GM18502 (cell line): ENCODE measurements at regions not wholly inside any gene's neighbourhood (a gene's known extent, or its start where the extent isn't known, plus 50 kb on each side); places are given as distances from the start of the nearest gene placed in this dataset.

ENCODE experiments used
- ATAC-seq: cut with Tn5 transposase; IDR thresholded peaks from one replicate; pipeline ENCODE4 v1.9.1; 2021; ENCODE audit warnings: mild to moderate bottlenecking; ENCODE audit not compliant: unreplicated experiment, poor library complexity

GRCh38 chr13:99027661-99028425 lies 50.0 kb upstream of the DOCK9 start:
- ATAC-seq: no peak

- no peak for ATAC-seq
These were observed 51.0 kb upstream of the DOCK9 start for GRCh38 chr13:99028890-99029289.

GRCh38 chr13:99029576-99029975 lies 51.7 kb upstream of the DOCK9 start:
- ATAC-seq: no peak

- no peak for ATAC-seq
These were observed 52.5 kb upstream of the DOCK9 start for GRCh38 chr13:99030326-99030725.

GRCh38 chr13:99031832-99032231 lies 54.0 kb upstream of the DOCK9 start:
- ATAC-seq: no peak

- ATAC-seq: no peak
These were observed 56.0 kb upstream of the DOCK9 start for GRCh38 chr13:99033814-99034213.

- no peak for ATAC-seq
These were observed 56.6 kb upstream of the DOCK9 start for GRCh38 chr13:99034333-99035085.

GRCh38 chr13:99035715-99036114 lies 57.9 kb upstream of the DOCK9 start:
- ATAC-seq: no peak

- ATAC-seq: no peak
These were observed 59.9 kb upstream of the DOCK9 start for GRCh38 chr13:99037756-99038155.

GRCh38 chr13:99039718-99040280 lies 61.9 kb upstream of the DOCK9 start:
- no peak for ATAC-seq

- ATAC-seq: no peak
These were observed 62.8 kb upstream of the DOCK9 start for GRCh38 chr13:99040536-99041131.

- ATAC-seq: no peak
These were observed 63.5 kb upstream of the DOCK9 start for GRCh38 chr13:99041337-99041736.

GRCh38 chr13:99041788-99042187 lies 63.9 kb upstream of the DOCK9 start:
- peak; percentile 51 for ATAC-seq

GRCh38 chr13:99042521-99043250 lies 64.8 kb upstream of the DOCK9 start:
- no peak for ATAC-seq

- ATAC-seq: no peak
These were observed 66.0 kb upstream of the DOCK9 start for GRCh38 chr13:99043831-99044231.

GRCh38 chr13:99044764-99045163 lies 66.9 kb upstream of the DOCK9 start:
- ATAC-seq: no peak

- no peak for ATAC-seq
These were observed 67.5 kb upstream of the DOCK9 start for GRCh38 chr13:99045396-99045795.

- ATAC-seq: no peak
These were observed 69.0 kb upstream of the DOCK9 start for GRCh38 chr13:99046851-99047250.

GRCh38 chr13:99050983-99051488 lies 73.2 kb upstream of the DOCK9 start:
- no peak for ATAC-seq

GRCh38 chr13:99051768-99052455 lies 74.0 kb upstream of the DOCK9 start:
- ATAC-seq: no peak
